ENCODE measurements at regions not wholly inside any gene's neighbourhood (a gene's known extent, or its start where the extent isn't known, plus 50 kb on each side); places are given as distances from the start of the nearest gene placed in this dataset.

GRCh38 chr2:150137338-150138069 is 350.0 kb downstream of the RND3 start:
- no peak overlapping the region for H3K27ac Mint-ChIP-seq (ENCODE audit: low read depth)
- no peak for DNase-seq (ENCODE audit: low spot score in 2 of 2)
- H3K4me3 Mint-ChIP-seq, result no peak overlapping the region
- peaks cover 9% of the 10 kb centered on the region for H3K9me3 Mint-ChIP-seq
- no peaks in the 10 kb centered on the region for H3K27me3 Mint-ChIP-seq
- no peak for ATAC-seq (replicated peaks; ENCODE audit: extremely low read depth, poor library complexity, severe bottlenecking)
- no peaks in the 10 kb centered on the region for H3K4me1 Mint-ChIP-seq
- H3K36me3 Mint-ChIP-seq (ENCODE audit: insufficient read depth), result no peaks in the 10 kb centered on the region

DNA sequence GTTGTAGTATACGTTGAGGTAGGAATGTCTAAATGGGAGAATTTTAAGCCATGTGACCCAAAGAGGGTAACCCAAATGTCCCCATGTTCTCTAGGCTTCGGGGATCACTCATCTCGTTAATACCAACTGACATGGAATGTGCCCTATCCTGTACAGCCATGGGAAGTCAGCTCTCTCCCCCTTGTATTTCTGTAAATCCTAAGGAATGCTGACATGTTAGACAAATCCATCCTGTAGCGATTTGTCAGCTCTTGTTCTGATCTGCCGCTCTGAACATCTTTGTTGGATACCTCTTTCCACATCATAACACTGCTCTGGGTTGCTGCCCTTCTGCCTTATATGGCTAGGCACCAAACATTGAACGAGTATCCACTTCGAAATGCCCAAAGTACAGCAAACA is 350.6 kb downstream of the RND3 start:
- H3K27ac Mint-ChIP-seq (ENCODE audit: low read depth), result no peak overlapping the region
- no peaks in the 10 kb centered on the region for H3K36me3 Mint-ChIP-seq (ENCODE audit: insufficient read depth)
- H3K9me3 Mint-ChIP-seq, result peaks cover 9% of the 10 kb centered on the region
- no peak for ATAC-seq (replicated peaks; ENCODE audit: extremely low read depth, poor library complexity, severe bottlenecking)
- no peak for DNase-seq (ENCODE audit: low spot score in 2 of 2)
- no peaks in the 10 kb centered on the region for H3K27me3 Mint-ChIP-seq
- no peak overlapping the region for H3K4me3 Mint-ChIP-seq
- no peaks in the 10 kb centered on the region for H3K4me1 Mint-ChIP-seq

GRCh38 chr2:150136401-150136800 is 351.1 kb downstream of the RND3 start:
- H3K27me3 Mint-ChIP-seq, result no peaks in the 10 kb centered on the region
- H3K9me3 Mint-ChIP-seq, result peaks cover 9% of the 10 kb centered on the region
- ATAC-seq (replicated peaks; ENCODE audit: extremely low read depth, poor library complexity, severe bottlenecking), result no peak
- H3K4me3 Mint-ChIP-seq, result no peak overlapping the region
- H3K27ac Mint-ChIP-seq (ENCODE audit: low read depth), result no peak overlapping the region
- DNase-seq (ENCODE audit: low spot score in 2 of 2), result no peak
- no peaks in the 10 kb centered on the region for H3K4me1 Mint-ChIP-seq
- no peaks in the 10 kb centered on the region for H3K36me3 Mint-ChIP-seq (ENCODE audit: insufficient read depth)

GRCh38 chr2:150135223-150135883 is 352.1 kb downstream of the RND3 start:
- no peak for ATAC-seq (replicated peaks; ENCODE audit: extremely low read depth, poor library complexity, severe bottlenecking)
- H3K36me3 Mint-ChIP-seq (ENCODE audit: insufficient read depth), result no peaks in the 10 kb centered on the region
- no peak overlapping the region for H3K4me3 Mint-ChIP-seq
- H3K27me3 Mint-ChIP-seq, result no peaks in the 10 kb centered on the region
- no peak for DNase-seq (ENCODE audit: low spot score in 2 of 2)
- no peaks in the 10 kb centered on the region for H3K4me1 Mint-ChIP-seq
- H3K27ac Mint-ChIP-seq (ENCODE audit: low read depth), result no peak overlapping the region
- H3K9me3 Mint-ChIP-seq, result peaks cover 12% of the 10 kb centered on the region

GRCh38 chr2:150134223-150134857 is 353.1 kb downstream of the RND3 start:
- H3K9me3 Mint-ChIP-seq, result peaks cover 16% of the 10 kb centered on the region
- ATAC-seq (replicated peaks; ENCODE audit: extremely low read depth, poor library complexity, severe bottlenecking) (no peak), DNase-seq (ENCODE audit: low spot score in 2 of 2) (no peak)
- H3K27me3 Mint-ChIP-seq, result no peaks in the 10 kb centered on the region
- H3K4me3 Mint-ChIP-seq, result no peak overlapping the region
- H3K36me3 Mint-ChIP-seq (ENCODE audit: insufficient read depth), result no peaks in the 10 kb centered on the region
- H3K27ac Mint-ChIP-seq (ENCODE audit: low read depth), result no peak overlapping the region
- no peaks in the 10 kb centered on the region for H3K4me1 Mint-ChIP-seq

- no peaks in the 10 kb centered on the region for H3K36me3 Mint-ChIP-seq (ENCODE audit: insufficient read depth)
- no peaks in the 10 kb centered on the region for H3K4me1 Mint-ChIP-seq
- H3K27me3 Mint-ChIP-seq, result no peaks in the 10 kb centered on the region
- no peak for DNase-seq (ENCODE audit: low spot score in 2 of 2)
- peaks cover 15% of the 10 kb centered on the region for H3K9me3 Mint-ChIP-seq
- no peak overlapping the region for H3K27ac Mint-ChIP-seq (ENCODE audit: low read depth)
- H3K4me3 Mint-ChIP-seq, result no peak overlapping the region
- no peak for ATAC-seq (replicated peaks; ENCODE audit: extremely low read depth, poor library complexity, severe bottlenecking)
Measured at GRCh38 chr2:150133623-150134022, 353.8 kb downstream of the RND3 start.

DNA sequence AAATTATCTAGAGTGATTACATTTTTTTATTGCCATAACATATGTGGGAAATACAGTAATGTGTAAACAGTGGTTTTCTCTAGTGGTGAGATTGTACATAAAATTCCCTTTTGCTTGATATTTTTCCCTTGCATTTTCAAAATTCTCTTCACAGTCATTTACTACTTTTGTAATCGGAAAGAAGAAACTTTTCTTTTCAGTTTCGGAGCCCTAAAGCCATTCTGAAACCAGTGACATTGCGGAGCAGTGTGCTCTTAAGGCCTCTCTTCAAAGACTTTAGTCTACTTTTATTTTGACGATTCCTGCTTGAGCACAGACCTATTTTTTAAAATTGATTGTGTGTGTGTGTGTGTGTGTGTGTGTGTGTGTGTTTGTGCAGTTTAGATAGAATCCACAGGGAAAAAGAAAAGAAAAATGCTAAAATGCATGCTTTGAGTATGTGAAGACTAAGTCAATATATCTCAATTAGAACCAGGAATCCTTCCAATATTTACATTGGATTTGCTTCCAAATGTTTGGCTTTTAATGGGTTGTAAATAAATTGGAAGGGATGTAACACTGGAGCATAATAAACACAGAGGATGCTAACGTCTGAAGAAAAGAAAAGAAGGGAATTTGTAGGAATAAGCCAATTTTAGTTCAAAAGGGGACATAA is 357.4 kb downstream of the RND3 start:
- peaks cover 7% of the 10 kb centered on the region for H3K9me3 Mint-ChIP-seq

DNA sequence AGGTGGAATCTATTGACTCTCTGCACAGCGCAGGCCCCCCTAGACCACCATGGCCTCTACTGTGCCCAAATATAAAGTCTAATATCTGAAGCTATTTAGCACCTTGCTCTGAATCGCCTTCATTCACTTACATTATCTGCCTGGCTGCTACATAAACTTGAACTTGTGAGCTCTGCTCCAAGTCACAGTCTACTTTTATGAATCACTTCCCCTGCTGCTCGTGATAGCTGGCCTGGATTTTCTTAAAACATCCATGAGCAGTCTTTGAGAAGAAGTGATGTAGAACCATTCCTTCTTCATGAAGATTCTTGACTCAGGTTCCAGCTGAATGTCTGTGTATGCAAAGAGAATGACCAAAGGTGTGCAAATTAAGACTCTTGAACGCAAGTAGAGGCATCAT is 359.5 kb downstream of the RND3 start:
- ATAC-seq (replicated peaks; ENCODE audit: extremely low read depth, poor library complexity, severe bottlenecking) (no peak), DNase-seq (ENCODE audit: low spot score in 2 of 2) (no peak)
- Mint-ChIP-seq H3K4me1 (no peaks in the 10 kb centered on the region), H3K9me3 (peaks cover 7% of the 10 kb centered on the region), H3K36me3 (ENCODE audit: insufficient read depth) (no peaks in the 10 kb centered on the region), H3K27me3 (no peaks in the 10 kb centered on the region), H3K27ac (ENCODE audit: low read depth) (no peak overlapping the region), H3K4me3 (no peak overlapping the region)

More for the DNA sequence above, 357.4 kb downstream of the RND3 start:
- Mint-ChIP-seq H3K27ac (ENCODE audit: low read depth) (no peak overlapping the region), H3K36me3 (ENCODE audit: insufficient read depth) (no peaks in the 10 kb centered on the region), H3K4me3 (no peak overlapping the region), H3K4me1 (no peaks in the 10 kb centered on the region), H3K27me3 (no peaks in the 10 kb centered on the region)
- ATAC-seq (replicated peaks; ENCODE audit: extremely low read depth, poor library complexity, severe bottlenecking) (no peak), DNase-seq (ENCODE audit: low spot score in 2 of 2) (no peak)

- H3K27ac Mint-ChIP-seq (ENCODE audit: low read depth), result no peak overlapping the region
- ATAC-seq (replicated peaks; ENCODE audit: extremely low read depth, poor library complexity, severe bottlenecking), result no peak
- peaks cover 7% of the 10 kb centered on the region for H3K9me3 Mint-ChIP-seq
- H3K27me3 Mint-ChIP-seq, result no peaks in the 10 kb centered on the region
- H3K4me3 Mint-ChIP-seq, result no peak overlapping the region
- DNase-seq (ENCODE audit: low spot score in 2 of 2), result no peak
- no peaks in the 10 kb centered on the region for H3K4me1 Mint-ChIP-seq
- peaks cover 1% of the 10 kb centered on the region for H3K36me3 Mint-ChIP-seq (ENCODE audit: insufficient read depth)
Measured at GRCh38 chr2:150127346-150127990, 360.0 kb downstream of the RND3 start.

DNA sequence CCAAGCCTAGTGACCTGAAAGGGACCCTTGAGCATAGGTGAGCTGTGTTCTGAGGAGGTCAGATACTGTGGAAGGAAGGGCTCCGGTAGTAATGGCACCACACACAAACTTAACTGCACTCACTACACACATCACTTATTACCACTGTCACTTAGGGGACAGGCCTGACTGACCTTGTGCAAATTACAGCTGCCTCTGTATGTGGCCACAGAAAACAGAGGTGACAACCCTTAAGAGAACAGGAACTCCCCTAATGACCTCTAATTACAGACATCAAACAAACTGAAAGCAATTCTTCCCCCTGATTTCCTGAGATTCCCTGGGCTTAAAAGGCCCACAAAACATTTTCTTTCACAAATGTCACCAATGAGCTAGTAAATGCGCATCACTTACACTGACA is 360.6 kb downstream of the RND3 start:
- ATAC-seq (replicated peaks; ENCODE audit: extremely low read depth, poor library complexity, severe bottlenecking) (no peak), DNase-seq (ENCODE audit: low spot score in 2 of 2) (no peak)
- H3K9me3 Mint-ChIP-seq, result peaks cover 7% of the 10 kb centered on the region
- H3K36me3 Mint-ChIP-seq (ENCODE audit: insufficient read depth), result peaks cover 1% of the 10 kb centered on the region
- H3K4me1 Mint-ChIP-seq, result no peaks in the 10 kb centered on the region
- no peaks in the 10 kb centered on the region for H3K27me3 Mint-ChIP-seq
- no peak overlapping the region for H3K4me3 Mint-ChIP-seq
- H3K27ac Mint-ChIP-seq (ENCODE audit: low read depth), result no peak overlapping the region

DNA sequence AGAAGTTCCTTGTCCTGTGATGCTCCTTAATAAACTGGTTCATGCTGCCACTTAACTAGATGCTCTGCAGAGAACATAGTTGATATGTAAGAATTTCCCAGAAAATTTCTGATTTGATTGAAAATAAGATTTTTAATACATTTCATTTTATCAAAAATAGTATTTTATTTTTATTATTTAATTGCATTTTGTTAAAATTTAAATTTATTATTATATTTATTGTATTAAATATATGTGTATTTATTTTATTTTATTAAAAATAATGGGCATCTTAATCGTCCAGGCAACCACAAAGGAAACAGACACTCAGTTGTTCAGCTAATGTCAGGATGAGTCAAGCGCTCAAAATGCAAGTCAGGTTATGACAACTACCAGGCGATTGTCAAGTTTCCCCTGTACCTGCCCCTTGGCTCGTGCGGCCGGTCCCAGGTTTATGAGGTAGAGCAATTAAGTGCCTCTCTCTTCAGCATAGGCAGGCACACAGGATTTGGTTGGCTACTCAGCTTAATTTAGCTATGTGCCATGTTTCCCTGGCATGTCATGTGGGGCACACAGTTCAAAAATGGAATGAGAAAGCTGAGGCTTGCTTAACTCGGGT is 361.2 kb downstream of the RND3 start:
- H3K4me3 Mint-ChIP-seq, result no peak overlapping the region
- H3K9me3 Mint-ChIP-seq, result peaks cover 7% of the 10 kb centered on the region
- DNase-seq (ENCODE audit: low spot score in 2 of 2) (no peak), ATAC-seq (replicated peaks; ENCODE audit: extremely low read depth, poor library complexity, severe bottlenecking) (no peak)
- H3K27me3 Mint-ChIP-seq, result no peaks in the 10 kb centered on the region
- H3K4me1 Mint-ChIP-seq, result no peaks in the 10 kb centered on the region
- H3K36me3 Mint-ChIP-seq (ENCODE audit: insufficient read depth), result peaks cover 1% of the 10 kb centered on the region
- H3K27ac Mint-ChIP-seq (ENCODE audit: low read depth), result no peak overlapping the region

GRCh38 chr2:150125708-150126107 is 361.8 kb downstream of the RND3 start:
- ATAC-seq (replicated peaks; ENCODE audit: extremely low read depth, poor library complexity, severe bottlenecking) (no peak), DNase-seq (ENCODE audit: low spot score in 2 of 2) (no peak)
- Mint-ChIP-seq H3K36me3 (ENCODE audit: insufficient read depth) (peaks cover 1% of the 10 kb centered on the region), H3K4me1 (no peaks in the 10 kb centered on the region), H3K4me3 (no peak overlapping the region), H3K27me3 (no peaks in the 10 kb centered on the region), H3K9me3 (peaks cover 7% of the 10 kb centered on the region), H3K27ac (ENCODE audit: low read depth) (no peak overlapping the region)
